Esophagus squamous epithelium (tissue), 4 donors: ENCODE measurements at regions not wholly inside any gene's neighbourhood (a gene's known extent, or its start where the extent isn't known, plus 50 kb on each side); places are given as distances from the start of the nearest gene placed in this dataset.

Experiments used
- POLR2A ChIP-seq, 4 donors: fragments of 450-650 bp; IDR thresholded peaks; one replicate each; pipeline ENCODE4 v1.6.1; 2017; ENCODE audit warnings: antibody characterized with exemption in 4 of 4, mild to moderate bottlenecking in 4 of 4, moderate library complexity in 3 of 4
- TF ChIP-seq, protein P1 (sequence below), 6 experiments: fragments of 450-650 bp in 4 of 6; fragments of 200-600 bp in 2 of 6; sonication (generic) in 2 of 6; IDR thresholded peaks; one replicate each; pipeline ENCODE4 v1.5.1; 2016 to 2019; ENCODE audit warnings: antibody characterized with exemption in 6 of 6, mild to moderate bottlenecking in 4 of 6, moderate library complexity in 4 of 6

DNA sequence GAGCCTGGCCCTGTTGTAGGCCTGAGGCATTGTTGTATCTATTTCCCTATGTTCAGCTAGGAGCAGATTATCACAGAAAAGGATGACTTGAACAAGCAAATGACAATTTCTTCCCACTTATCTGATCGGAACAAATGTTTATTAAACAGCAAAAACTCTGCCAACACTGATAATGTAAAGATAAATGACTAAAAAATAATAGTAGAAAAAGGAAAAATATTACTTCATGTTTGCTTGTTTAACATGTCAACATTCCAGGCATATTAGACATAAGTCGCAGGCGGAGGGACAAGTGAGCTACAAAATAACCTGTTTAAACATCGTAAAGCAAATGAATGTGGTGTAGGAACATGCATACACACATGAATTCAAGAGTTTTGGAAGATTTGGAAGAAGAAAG lies 257.9 kb downstream of the TMX3 start:
- TF ChIP-seq POLR2A (IDR thresholded peaks at IDR 0.05) = no peak
- TF ChIP-seq, protein P1, sequence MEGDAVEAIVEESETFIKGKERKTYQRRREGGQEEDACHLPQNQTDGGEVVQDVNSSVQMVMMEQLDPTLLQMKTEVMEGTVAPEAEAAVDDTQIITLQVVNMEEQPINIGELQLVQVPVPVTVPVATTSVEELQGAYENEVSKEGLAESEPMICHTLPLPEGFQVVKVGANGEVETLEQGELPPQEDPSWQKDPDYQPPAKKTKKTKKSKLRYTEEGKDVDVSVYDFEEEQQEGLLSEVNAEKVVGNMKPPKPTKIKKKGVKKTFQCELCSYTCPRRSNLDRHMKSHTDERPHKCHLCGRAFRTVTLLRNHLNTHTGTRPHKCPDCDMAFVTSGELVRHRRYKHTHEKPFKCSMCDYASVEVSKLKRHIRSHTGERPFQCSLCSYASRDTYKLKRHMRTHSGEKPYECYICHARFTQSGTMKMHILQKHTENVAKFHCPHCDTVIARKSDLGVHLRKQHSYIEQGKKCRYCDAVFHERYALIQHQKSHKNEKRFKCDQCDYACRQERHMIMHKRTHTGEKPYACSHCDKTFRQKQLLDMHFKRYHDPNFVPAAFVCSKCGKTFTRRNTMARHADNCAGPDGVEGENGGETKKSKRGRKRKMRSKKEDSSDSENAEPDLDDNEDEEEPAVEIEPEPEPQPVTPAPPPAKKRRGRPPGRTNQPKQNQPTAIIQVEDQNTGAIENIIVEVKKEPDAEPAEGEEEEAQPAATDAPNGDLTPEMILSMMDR (IDR thresholded peaks at IDR 0.05) = no peak
